IPS DF 6.9 (cell line): ENCODE measurements at regions not wholly inside any gene's neighbourhood (a gene's known extent, or its start where the extent isn't known, plus 50 kb on each side); places are given as distances from the start of the nearest gene placed in this dataset.
"Not testable (repeated sequence)": the region's sequence is repeated elsewhere in the genome, so short reads cannot be mapped to it uniquely, and the experiment has no call there.

Source experiments
- DNase-seq: peaks from one replicate; pipeline ENCODE4 v3.0.0-alpha.2; 2013; ENCODE audit warnings: low read depth, low spot score
- H3K27ac ChIP-seq: one replicate; pipeline ENCODE4 v1.5.1; 2013; ENCODE audit warnings: low read length, control low read depth
- H3K27me3 ChIP-seq: 2 replicates; pipeline ENCODE4 v1.6.1; 2013; ENCODE audit warnings: mild to moderate bottlenecking, low read length; ENCODE audit not compliant: control insufficient read depth, insufficient read depth
- H3K36me3 ChIP-seq: 2 replicates; pipeline ENCODE4 v1.6.1; 2013; ENCODE audit warnings: low read length; ENCODE audit not compliant: control insufficient read depth, insufficient read depth
- H3K4me1 ChIP-seq: 2 replicates; pipeline ENCODE4 v1.6.1; 2013; ENCODE audit warnings: low read length; ENCODE audit not compliant: control insufficient read depth, insufficient read depth
- H3K4me3 ChIP-seq: 2 replicates; pipeline ENCODE4 v1.5.1; 2013; ENCODE audit warnings: mild to moderate bottlenecking, low read length
- H3K9me3 ChIP-seq: 2 replicates; pipeline ENCODE4 v1.6.1; 2013; ENCODE audit warnings: low read length, inconsistent platforms; ENCODE audit not compliant: control insufficient read depth, insufficient read depth
- WGBS: extraction: QIAGEN DNeasy Blood & Tissue Kit; methylation state at CpG from one replicate; pipeline ENCODE4 v1.1.7; 2013; ENCODE audit warnings: mixed read lengths, missing lambda C conversion rate; ENCODE audit not compliant: insufficient read length, insufficient coverage; 5-methylcytosine and 5-hydroxymethylcytosine counted together

GRCh38 chr16:77070683-77071082 lies 120.3 kb upstream of the MON1B start:
- Histone ChIP-seq H3K27ac (no peak overlapping the region), H3K36me3 (no peaks in the 10 kb centered on the region), H3K9me3 (no peaks in the 10 kb centered on the region), H3K27me3 (no peaks in the 10 kb centered on the region), H3K4me3 (no peak overlapping the region), H3K4me1 (no peaks in the 10 kb centered on the region)
- no peak for DNase-seq
- WGBS, result no CpG with 5 or more reads among the region's 6 CpGs

- no peaks in the 10 kb centered on the region for H3K36me3 ChIP-seq
- no peak overlapping the region for H3K27ac ChIP-seq
- no peaks in the 10 kb centered on the region for H3K4me1 ChIP-seq
- no CpG with 5 or more reads among the region's 5 CpGs for WGBS
- H3K9me3 ChIP-seq, result no peaks in the 10 kb centered on the region
- DNase-seq, result no peak
- no peak overlapping the region for H3K4me3 ChIP-seq
- no peaks in the 10 kb centered on the region for H3K27me3 ChIP-seq
Observed at GRCh38 chr16:77076839-77077238, 114.2 kb upstream of the MON1B start.

- no peaks in the 10 kb centered on the region for H3K4me1 ChIP-seq
- H3K36me3 ChIP-seq, result no peaks in the 10 kb centered on the region
- WGBS, result no CpG with 5 or more reads among the region's 8 CpGs
- H3K4me3 ChIP-seq, result no peak overlapping the region
- H3K9me3 ChIP-seq, result no peaks in the 10 kb centered on the region
- DNase-seq, result no peak
- H3K27ac ChIP-seq, result no peak overlapping the region
- no peaks in the 10 kb centered on the region for H3K27me3 ChIP-seq
Observed at GRCh38 chr16:77077256-77077922, 113.6 kb upstream of the MON1B start.

GRCh38 chr16:77085981-77086380 lies 105.0 kb upstream of the MON1B start:
- H3K36me3 ChIP-seq, result no peaks in the 10 kb centered on the region
- H3K27me3 ChIP-seq, result no peaks in the 10 kb centered on the region
- no peaks in the 10 kb centered on the region for H3K4me1 ChIP-seq
- DNase-seq, result no peak
- H3K27ac ChIP-seq, result no peak overlapping the region
- H3K9me3 ChIP-seq, result peaks cover 3% of the 10 kb centered on the region; the same call in 1 of the 2 replicates
- H3K4me3 ChIP-seq, result no peak overlapping the region
- no CpG with 5 or more reads among the region's 1 CpG for WGBS

GRCh38 chr16:77090062-77090461 lies 100.9 kb upstream of the MON1B start:
- Histone ChIP-seq H3K4me3 (no peak overlapping the region), H3K27ac (no peak overlapping the region), H3K4me1 (no peaks in the 10 kb centered on the region), H3K9me3 (peaks cover 5% of the 10 kb centered on the region), H3K27me3 (no peaks in the 10 kb centered on the region), H3K36me3 (no peaks in the 10 kb centered on the region)
- no CpG with 5 or more reads among the region's 1 CpG for WGBS
- no peak for DNase-seq

GRCh38 chr16:77093309-77093708 lies 97.7 kb upstream of the MON1B start:
- Histone ChIP-seq H3K27ac (no peak overlapping the region), H3K4me3 (no peak overlapping the region), H3K27me3 (no peaks in the 10 kb centered on the region), H3K36me3 (no peaks in the 10 kb centered on the region), H3K4me1 (no peaks in the 10 kb centered on the region), H3K9me3 (peaks cover 4% of the 10 kb centered on the region)
- no CpG with 5 or more reads among the region's 4 CpGs for WGBS
- no peak for DNase-seq

- no CpG with 5 or more reads among the region's 2 CpGs for WGBS
- H3K4me1 ChIP-seq, result no peaks in the 10 kb centered on the region
- no peak overlapping the region for H3K4me3 ChIP-seq
- H3K9me3 ChIP-seq, result peaks cover 2% of the 10 kb centered on the region
- H3K27ac ChIP-seq, result no peak overlapping the region
- no peaks in the 10 kb centered on the region for H3K27me3 ChIP-seq
- H3K36me3 ChIP-seq, result no peaks in the 10 kb centered on the region
- no peak for DNase-seq
Observed at GRCh38 chr16:77093999-77094398, 97.0 kb upstream of the MON1B start.

DNA sequence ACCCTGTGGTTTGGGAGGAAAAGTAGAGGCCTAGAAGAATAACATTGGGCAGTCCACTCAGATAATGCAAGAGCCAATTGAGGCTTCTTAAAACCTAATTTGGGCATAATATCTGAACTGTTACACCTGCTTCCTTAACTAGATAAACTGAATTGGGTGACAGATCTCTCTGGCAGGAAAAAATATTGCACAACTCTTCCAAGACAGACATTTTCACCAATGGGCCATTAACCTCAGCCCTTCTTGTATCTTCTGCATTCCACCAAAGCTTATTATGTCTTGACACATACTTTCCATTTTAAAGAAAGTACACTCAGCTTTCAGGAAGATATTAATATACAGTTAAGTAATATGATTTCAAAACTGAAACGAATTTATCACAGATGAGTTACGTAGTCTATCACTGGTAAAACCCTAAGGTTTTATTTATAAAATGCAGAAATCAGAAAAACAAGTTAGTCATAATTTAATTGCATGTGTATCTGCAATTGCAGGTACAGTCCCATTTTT lies 79.9 kb upstream of the MON1B start:
- H3K4me3 ChIP-seq, result no peak overlapping the region
- no peaks in the 10 kb centered on the region for H3K27me3 ChIP-seq
- DNase-seq, result no peak
- no peaks in the 10 kb centered on the region for H3K4me1 ChIP-seq
- H3K36me3 ChIP-seq, result no peaks in the 10 kb centered on the region
- WGBS, result no CpG with 5 or more reads among the region's 2 CpGs
- no peak overlapping the region for H3K27ac ChIP-seq
- H3K9me3 ChIP-seq, result no peaks in the 10 kb centered on the region; the same call in 1 of the 2 replicates

DNA sequence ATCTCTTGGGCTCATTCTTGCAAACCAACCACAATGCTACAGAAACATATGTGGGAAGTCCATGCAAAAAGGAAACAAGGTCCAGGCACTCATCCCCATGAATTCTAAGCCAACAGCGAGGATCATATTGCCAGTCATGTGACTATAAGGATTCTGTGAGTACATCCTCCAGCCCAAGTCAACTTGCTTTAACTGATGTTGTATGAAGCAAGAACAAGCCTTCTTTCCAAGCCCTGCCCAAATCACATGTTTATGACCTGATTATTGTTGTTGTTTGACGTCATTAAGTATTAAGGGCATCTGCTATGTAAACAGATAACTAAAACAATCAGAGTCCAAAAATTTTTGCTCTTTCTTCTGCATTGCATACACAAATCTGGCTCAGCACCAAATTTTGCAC lies 78.2 kb upstream of the MON1B start:
- no peak overlapping the region for H3K4me3 ChIP-seq
- H3K4me1 ChIP-seq, result no peaks in the 10 kb centered on the region
- no peak for DNase-seq
- H3K27me3 ChIP-seq, result no peaks in the 10 kb centered on the region
- no peaks in the 10 kb centered on the region for H3K36me3 ChIP-seq
- no peaks in the 10 kb centered on the region; the same call in 1 of the 2 replicates for H3K9me3 ChIP-seq
- no CpG with 5 or more reads among the region's 2 CpGs for WGBS
- H3K27ac ChIP-seq, result no peak overlapping the region

GRCh38 chr16:77113835-77114234 lies 77.2 kb upstream of the MON1B start:
- WGBS, result no CpG with 5 or more reads among the region's 3 CpGs
- H3K36me3 ChIP-seq, result no peaks in the 10 kb centered on the region
- H3K27me3 ChIP-seq, result no peaks in the 10 kb centered on the region
- no peaks in the 10 kb centered on the region for H3K4me1 ChIP-seq
- no peak overlapping the region for H3K27ac ChIP-seq
- no peak overlapping the region for H3K4me3 ChIP-seq
- DNase-seq, result no peak
- H3K9me3 ChIP-seq, result no peaks in the 10 kb centered on the region; the same call in 1 of the 2 replicates

- H3K27me3 ChIP-seq, H3K27ac ChIP-seq: not testable (repeated sequence)
Observed at GRCh38 chr16:77114361-77114760, 76.6 kb upstream of the MON1B start.

More at GRCh38 chr16:77114361-77114760, 76.6 kb upstream of the MON1B start:
- not testable (repeated sequence) for H3K4me3 ChIP-seq, DNase-seq, H3K36me3 ChIP-seq, H3K9me3 ChIP-seq, H3K4me1 ChIP-seq
- no CpG with 5 or more reads among the region's 4 CpGs for WGBS
